OCI-LY3 (cell line): ENCODE measurements at regions not wholly inside any gene's neighbourhood (a gene's known extent, or its start where the extent isn't known, plus 50 kb on each side); places are given as distances from the start of the nearest gene placed in this dataset.

Experiments used
- CTCF ChIP-seq: fragments of 200-600, 300-600 bp; sonication (generic); IDR thresholded peaks from 2 replicates; pipeline ENCODE4 v1.5.1; 2014; ENCODE audit warnings: antibody characterized with exemption, low read length, low read depth
- EZH2phosphoT487 ChIP-seq: fragments of 200-600 bp; shearing (Covaris generic); IDR thresholded peaks from 2 replicates; pipeline ENCODE4 v1.6.1; 2018; ENCODE audit warnings: antibody characterized with exemption, mixed run types, low read depth

DNA sequence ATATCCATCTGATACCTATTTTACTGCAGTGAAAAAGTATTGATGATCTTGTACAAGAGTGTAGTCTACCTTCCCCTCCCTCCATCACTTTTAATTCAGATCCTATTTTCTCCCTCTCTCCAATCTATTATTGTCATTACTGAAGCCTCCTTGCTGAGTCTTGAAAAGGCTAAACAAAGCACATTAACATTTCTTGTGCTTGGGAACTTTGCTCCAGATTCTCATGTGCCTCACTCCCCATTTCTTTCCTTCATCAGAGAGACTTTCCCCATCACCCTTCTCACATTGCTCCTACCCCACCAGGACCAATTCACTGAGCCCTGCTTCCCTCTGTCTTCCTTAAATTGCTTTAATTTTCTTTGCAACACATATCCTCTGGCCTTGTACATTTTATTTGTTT is 736.2 kb upstream of the GCFC2 start:
- no peak for TF ChIP-seq CTCF
- TF ChIP-seq EZH2phosphoT487 = no peak
